ENCODE measurements at regions not wholly inside any gene's neighbourhood (a gene's known extent, or its start where the extent isn't known, plus 50 kb on each side); places are given as distances from the start of the nearest gene placed in this dataset.

DNA sequence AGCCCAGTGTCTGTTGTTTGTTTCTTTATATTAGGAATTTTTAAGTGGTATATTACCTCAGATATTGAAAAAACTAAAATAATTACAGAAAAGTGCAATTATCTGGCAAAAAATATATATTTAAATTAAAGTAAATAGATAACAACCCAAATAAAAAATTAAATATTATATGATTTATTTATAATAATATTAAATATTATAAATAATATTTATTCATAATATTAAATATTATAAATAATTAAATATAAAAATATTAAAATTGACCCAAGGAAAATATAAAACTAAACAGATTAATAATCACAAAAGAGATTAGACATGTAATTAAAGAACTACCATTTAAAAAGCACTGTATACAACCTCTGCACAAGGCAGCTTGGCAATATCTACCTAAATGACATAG is 331.9 kb upstream of the POGK start:
- Histone ChIP-seq H3K9me3 (peaks cover 0 to 10% (median 0%) of the 10 kb centered on the region in 8 donors), H3K27me3 (replicated peaks in 1 of 7) (no peaks in the 10 kb centered on the region), H3K4me1 (peaks cover 0 to 4% (median 0%) of the 10 kb centered on the region in 6 donors), H3K4me3 (no peak overlapping the region), H3K27ac (no peak overlapping the region), H3K36me3 (no peaks in the 10 kb centered on the region)
- intact Hi-C loops (cut with DNase I; ENCODE audit: low total_unique reads), result no loop called here
- DNase-seq, result no peak
- TF ChIP-seq POLR2A (IDR thresholded peaks at IDR 0.05) (no peak), POLR2AphosphoS5 (IDR thresholded peaks at IDR 0.05) (no peak)
- TF ChIP-seq, protein P1, sequence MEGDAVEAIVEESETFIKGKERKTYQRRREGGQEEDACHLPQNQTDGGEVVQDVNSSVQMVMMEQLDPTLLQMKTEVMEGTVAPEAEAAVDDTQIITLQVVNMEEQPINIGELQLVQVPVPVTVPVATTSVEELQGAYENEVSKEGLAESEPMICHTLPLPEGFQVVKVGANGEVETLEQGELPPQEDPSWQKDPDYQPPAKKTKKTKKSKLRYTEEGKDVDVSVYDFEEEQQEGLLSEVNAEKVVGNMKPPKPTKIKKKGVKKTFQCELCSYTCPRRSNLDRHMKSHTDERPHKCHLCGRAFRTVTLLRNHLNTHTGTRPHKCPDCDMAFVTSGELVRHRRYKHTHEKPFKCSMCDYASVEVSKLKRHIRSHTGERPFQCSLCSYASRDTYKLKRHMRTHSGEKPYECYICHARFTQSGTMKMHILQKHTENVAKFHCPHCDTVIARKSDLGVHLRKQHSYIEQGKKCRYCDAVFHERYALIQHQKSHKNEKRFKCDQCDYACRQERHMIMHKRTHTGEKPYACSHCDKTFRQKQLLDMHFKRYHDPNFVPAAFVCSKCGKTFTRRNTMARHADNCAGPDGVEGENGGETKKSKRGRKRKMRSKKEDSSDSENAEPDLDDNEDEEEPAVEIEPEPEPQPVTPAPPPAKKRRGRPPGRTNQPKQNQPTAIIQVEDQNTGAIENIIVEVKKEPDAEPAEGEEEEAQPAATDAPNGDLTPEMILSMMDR (IDR thresholded peaks at IDR 0.05 in 8 of 11, conservative IDR thresholded peaks at IDR 0.05 in 3 of 11), result no peak

DNA sequence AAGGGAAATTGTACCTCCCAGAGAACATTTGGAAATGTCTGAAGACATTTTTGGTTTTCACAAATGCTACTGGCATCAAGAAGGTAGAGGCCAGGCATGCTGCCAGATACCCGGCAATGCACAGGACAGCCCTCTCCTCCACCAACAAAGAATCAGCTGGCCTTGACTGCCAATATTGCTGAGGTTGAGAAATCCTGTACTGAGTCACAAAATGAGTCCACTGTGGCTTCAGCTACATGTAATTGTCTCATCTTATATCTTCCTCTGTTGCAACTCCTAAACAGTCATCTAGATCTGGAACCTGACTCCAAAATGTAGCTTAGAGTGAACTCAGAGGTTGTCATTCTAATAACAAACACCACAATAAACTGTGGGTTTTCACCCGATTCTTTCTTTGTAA is 327.5 kb upstream of the POGK start:
- Histone ChIP-seq H3K4me1 (peaks cover 0 to 4% (median 0%) of the 10 kb centered on the region in 6 donors), H3K27me3 (replicated peaks in 1 of 7) (no peaks in the 10 kb centered on the region), H3K9me3 (peaks cover 0 to 15% (median 12%) of the 10 kb centered on the region in 8 donors), H3K36me3 (no peaks in the 10 kb centered on the region), H3K27ac (no peak overlapping the region), H3K4me3 (no peak overlapping the region)
- 53 to 85% (median 61%) methylated on average over 2 of the region's 2 CpGs for WGBS, 5 donors
- DNase-seq, result no peak
- TF ChIP-seq POLR2A (IDR thresholded peaks at IDR 0.05), result no peak
- TF ChIP-seq, protein P1 (IDR thresholded peaks at IDR 0.05 in 8 of 11, conservative IDR thresholded peaks at IDR 0.05 in 3 of 11), result no peak
- TF ChIP-seq POLR2AphosphoS5 (IDR thresholded peaks at IDR 0.05), result no peak
- intact Hi-C loops (cut with DNase I; ENCODE audit: low total_unique reads), result no loop called here

DNA sequence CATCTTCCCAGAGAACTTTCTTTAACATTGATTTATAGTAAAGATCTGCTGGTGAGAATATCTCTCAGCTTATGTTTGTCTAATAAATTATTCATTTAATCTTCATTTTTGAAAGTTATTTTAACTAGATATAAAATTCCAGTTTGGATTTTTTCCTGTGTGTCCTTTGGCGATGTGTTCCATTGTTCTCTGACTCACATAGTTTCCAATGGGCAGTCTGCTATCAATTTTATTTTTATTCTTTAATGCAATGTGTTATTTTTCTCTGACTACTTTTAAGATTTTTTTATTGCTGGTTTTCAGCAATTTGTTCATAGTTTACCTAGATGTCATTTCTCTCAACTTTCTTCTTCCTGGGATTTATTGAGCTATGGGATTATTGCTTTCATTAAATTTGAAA is 325.2 kb upstream of the POGK start:
- Histone ChIP-seq H3K36me3 (no peaks in the 10 kb centered on the region), H3K27ac (no peak overlapping the region), H3K27me3 (replicated peaks in 1 of 7) (no peaks in the 10 kb centered on the region), H3K9me3 (peaks cover 0 to 15% (median 12%) of the 10 kb centered on the region in 8 donors), H3K4me3 (no peak overlapping the region), H3K4me1 (peaks cover 0 to 3% (median 0%) of the 10 kb centered on the region in 6 donors)
- 91 to 98% (median 94%) methylated on average over 1 of the region's 1 CpG for WGBS, 5 donors
- TF ChIP-seq POLR2AphosphoS5 (IDR thresholded peaks at IDR 0.05) (no peak), POLR2A (IDR thresholded peaks at IDR 0.05) (no peak)
- TF ChIP-seq, protein P1 (IDR thresholded peaks at IDR 0.05 in 8 of 11, conservative IDR thresholded peaks at IDR 0.05 in 3 of 11), result no peak
- intact Hi-C loops (cut with DNase I; ENCODE audit: low total_unique reads), result no loop called here
- no peak for DNase-seq

DNA sequence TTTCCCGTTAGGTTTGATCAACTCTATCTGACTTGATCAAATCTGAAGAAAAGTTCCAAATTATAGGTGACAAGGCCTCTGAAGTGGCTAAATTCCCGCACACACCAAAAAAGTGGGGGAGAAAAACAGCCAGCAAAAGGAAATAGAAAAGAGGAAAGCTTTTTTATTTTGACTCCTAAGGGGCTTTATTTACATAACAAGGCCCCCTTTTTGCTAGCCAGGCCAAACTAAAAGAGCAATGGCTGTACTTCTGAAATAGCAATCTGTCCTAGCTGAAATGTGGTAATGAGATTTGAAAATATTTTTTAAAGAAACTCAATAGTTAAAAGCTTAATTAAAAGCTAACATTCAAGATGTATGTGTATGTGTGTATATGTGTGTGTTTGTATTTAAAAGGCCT is 311.5 kb upstream of the POGK start:
- intact Hi-C loops (cut with DNase I; ENCODE audit: low total_unique reads), result no loop called here
- no peak for DNase-seq
- Histone ChIP-seq H3K36me3 (no peaks in the 10 kb centered on the region), H3K9me3 (peaks cover 0 to 19% (median 2%) of the 10 kb centered on the region in 8 donors), H3K27me3 (replicated peaks in 1 of 7) (peaks cover 0 to 9% (median 0%) of the 10 kb centered on the region in 7 donors), H3K4me3 (no peak overlapping the region), H3K27ac (no peak overlapping the region), H3K4me1 (no peaks in the 10 kb centered on the region)
- WGBS, 5 donors, result 69 to 78% (median 76%) methylated on average over 2 of the region's 2 CpGs
- TF ChIP-seq POLR2A (IDR thresholded peaks at IDR 0.05), result no peak
- TF ChIP-seq, protein P1 (IDR thresholded peaks at IDR 0.05 in 8 of 11, conservative IDR thresholded peaks at IDR 0.05 in 3 of 11), result no peak
- TF ChIP-seq POLR2AphosphoS5 (IDR thresholded peaks at IDR 0.05), result no peak
